HG03045 (cell line): ENCODE measurements at regions not wholly inside any gene's neighbourhood (a gene's known extent, or its start where the extent isn't known, plus 50 kb on each side); places are given as distances from the start of the nearest gene placed in this dataset.

Source experiments
- ATAC-seq: cut with Tn5 transposase; IDR thresholded peaks from one replicate; pipeline ENCODE4 v1.9.1; 2021; ENCODE audit warnings: mild to moderate bottlenecking, moderate library complexity; ENCODE audit not compliant: unreplicated experiment

DNA sequence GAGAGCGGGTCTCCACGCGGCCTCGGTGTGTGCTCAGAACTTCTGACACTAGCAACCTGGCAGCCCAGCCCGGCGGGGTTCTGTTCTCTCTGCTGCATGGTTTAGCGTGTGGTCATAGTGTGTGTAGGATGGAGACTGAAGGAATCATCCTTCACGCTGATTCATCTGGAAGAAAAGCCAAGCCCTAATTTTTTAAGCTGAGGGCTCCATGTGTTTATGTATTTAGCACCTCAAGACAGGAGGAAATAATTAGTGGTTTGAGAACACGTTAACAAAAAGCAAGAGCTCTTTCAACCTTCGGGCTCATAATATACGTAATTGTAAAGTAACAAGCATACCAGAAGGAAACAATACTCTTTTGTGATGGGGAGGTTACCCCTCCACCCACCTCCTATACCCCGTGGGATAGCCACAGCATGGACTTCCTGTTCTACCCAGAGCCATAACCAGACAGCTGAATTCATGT, 504.6 kb upstream of the MKI67 start:
- ATAC-seq, result no peak

DNA sequence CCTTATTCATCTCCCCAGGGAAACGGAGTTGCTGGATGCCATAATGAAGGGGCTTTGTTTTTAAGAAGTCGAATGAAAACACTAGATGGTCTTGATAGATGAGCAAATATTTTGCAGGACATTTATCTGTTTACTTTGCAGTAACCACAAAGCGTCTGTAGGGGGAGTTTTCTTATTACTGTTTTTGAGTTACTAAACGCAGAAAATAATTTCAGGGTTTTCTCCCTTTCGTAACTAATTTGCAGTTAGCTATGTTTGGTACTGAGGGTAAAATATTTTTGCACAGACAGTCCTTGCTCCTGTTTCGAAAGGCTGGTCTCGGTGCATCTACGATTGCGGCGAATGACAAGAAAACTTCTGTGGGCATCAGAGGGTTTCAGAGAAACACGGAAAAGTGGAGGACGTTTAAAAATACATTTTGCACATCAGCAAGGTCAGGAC, 505.6 kb upstream of the MKI67 start:
- ATAC-seq, result no peak

DNA sequence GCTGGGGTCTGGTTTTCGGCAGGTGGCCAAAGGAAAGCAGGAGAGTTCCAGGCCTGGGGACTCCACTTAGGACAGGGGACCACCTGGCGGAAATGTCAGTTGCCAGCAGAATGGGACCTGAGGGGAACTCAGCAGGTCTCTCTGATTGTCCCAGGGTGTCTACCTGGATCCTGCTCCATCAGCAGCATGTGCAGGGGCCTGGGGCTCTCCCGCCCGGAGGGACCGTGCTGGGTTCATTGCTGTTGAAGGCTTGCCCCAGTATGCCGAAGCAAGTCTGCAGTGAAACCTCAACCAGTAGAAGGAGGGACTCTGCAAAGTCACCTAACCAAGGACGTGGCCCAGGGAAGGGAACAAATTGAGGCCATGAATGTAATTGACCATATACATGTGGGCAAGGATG, 506.5 kb upstream of the MKI67 start:
- ATAC-seq, result no peak

DNA sequence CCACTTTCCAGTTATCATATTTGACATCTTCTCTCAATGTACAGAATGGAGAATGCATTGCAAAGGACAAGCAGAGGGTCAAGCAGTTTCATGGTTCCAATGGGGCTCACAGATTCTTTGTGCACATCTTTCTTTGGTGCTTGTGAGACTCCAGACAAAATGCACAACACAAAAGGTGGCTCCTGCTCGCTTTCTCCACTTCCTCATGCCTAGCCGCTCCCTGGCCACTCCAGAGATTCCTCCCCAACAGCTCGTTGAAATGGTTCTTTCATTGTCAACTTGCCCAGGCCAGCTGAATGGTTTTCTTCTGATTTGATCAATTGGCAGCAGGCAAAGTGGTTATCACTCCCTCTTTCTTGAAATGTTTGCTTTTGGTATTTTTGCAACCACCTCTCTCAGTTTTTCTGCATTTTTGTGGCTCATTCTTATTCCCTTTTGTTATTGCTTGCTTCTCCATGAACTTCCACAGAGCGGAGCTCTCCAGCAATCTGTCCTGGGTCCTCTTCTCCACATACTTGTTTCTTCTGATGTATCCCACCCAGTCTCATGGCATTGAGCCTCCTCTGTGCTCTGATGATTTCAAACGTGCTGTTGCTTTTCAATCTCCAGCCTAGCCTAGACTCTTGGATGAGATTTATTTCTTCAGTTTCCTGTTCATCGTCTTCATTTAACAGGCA, 507.8 kb upstream of the MKI67 start:
- ATAC-seq, result no peak

DNA sequence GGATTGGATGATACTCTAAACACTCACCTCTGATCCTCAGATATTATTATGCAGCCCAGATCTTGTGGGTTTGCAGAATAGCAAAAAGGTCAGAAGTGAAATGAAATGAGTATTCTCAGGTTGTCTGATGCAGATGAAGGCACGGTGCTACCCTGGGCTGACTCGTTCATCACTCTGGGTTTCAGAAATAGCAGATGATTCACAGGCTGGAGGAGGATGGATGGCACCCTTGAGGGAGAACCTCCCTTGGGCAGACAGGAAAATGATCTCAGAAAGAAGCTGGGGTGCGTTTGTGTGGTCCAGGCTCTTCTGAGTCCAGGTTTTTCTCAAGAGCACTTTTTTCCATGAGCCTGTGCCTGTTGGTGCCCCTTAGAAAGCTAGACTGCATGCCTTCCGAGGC, 515.8 kb upstream of the MKI67 start:
- ATAC-seq, result no peak

DNA sequence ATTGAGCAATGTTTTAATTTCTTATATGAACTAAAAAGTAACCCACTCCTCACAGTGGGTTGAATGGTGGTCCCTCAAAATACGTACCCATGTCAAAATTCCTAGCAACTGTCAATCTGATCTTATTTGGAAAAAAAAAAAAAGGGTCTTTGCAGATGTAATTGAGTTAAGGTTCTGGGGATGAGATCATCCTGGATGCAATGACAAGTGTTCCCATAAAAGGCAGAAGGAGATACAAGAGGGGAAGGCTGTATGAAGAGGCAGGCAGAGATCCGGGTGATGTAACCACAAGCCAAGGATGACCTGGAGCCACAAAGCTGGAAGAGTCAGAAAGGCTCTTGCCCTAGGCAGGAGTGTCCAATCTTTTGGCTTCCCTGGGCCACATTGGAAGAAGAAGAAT, 516.3 kb upstream of the MKI67 start:
- ATAC-seq, result no peak

DNA sequence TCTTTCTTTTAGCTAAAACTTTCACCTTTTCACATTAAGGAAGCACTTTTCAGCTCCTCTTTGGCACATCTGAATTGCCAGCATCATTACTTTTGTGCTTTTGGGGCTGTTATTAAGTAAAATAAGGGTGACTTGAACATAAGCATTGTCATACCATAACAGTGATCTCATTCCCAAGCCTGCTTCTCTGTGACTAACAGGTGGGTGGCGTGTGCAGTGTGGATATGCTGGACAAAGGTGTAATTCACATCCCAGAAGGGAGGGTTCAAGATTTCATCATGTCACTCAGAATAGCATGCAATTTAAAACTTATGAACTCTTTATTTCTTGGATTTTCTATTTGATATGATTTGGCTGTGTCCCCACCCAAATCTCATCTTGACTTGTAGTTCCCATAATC, 517.4 kb upstream of the MKI67 start:
- no peak for ATAC-seq

DNA sequence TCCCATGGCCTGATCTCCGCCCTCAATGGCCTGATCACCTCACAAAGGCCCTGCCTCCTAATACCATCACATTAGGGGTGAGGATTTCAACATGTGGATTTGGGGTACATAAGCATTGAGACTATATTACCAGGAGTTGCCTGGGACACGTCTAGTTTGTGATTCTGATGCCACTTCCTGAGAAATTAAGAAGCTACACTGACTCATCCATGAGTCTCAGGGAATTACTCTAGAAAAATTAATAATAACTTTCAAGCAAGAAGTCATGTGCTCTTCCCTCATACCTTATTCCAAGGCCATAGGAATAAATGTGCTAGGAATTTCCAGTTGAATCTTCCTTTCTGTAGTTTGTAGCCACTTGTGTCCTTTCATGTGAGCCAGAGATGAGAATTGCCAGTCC, 519.3 kb upstream of the MKI67 start:
- ATAC-seq, result no peak

DNA sequence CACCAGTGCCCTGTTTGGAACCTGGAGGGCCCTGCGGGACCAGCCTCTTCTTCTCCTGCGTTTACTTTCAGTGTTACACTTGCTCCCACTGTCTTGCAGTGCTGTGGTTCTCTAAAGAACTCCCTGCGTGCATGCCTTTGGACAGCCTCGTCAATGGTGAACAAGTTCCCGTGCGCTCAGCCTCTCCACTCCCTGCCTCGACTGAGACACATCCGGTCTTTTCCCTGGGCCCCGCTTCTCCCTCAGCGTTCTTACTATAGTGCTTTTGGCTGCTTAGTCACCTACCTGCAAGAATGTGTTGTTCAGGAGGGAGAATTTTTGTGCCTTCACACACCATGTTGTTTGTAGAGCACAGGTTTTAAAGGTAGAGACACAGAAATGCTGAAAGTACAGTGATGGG, 520.7 kb upstream of the MKI67 start:
- ATAC-seq, result no peak

DNA sequence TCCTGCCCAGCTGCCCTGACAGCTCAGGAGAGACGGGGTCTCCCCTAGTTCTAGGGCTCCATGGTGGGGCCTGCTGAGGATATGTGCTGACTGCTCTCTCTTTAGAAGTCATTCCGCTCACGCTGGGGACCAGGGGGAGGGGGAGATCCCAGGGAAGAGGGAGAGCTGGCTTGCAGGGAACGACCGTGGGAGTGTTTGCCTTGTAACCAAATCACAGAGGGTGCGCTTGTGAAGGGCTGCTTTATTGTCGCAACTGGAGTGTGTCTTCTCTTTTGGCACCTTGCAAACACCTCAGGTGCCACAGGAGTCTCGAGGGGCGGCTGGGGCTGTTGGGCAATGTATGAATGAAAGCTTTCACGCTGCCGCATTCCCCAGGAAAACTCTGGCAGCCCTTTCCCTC, 531.3 kb upstream of the MKI67 start:
- no peak for ATAC-seq

DNA sequence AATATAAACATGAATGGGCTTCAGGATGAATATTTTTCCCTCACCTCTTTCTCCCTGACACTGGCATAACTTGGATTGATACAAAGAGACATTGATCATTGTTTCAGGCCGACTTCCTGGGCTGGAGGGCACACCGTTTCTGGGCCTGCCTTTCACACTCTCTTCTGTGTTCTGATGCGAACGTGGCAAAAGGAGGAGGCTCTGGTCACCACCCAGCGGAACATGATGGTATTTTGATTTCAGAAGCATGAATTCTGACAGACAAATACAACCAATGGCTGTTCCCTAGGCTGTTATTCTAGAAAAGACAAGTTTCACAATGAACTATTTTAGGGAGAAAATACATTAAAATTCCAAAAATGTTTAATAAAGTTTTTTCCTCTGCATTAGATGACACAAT, 534.5 kb upstream of the MKI67 start:
- ATAC-seq, result no peak

DNA sequence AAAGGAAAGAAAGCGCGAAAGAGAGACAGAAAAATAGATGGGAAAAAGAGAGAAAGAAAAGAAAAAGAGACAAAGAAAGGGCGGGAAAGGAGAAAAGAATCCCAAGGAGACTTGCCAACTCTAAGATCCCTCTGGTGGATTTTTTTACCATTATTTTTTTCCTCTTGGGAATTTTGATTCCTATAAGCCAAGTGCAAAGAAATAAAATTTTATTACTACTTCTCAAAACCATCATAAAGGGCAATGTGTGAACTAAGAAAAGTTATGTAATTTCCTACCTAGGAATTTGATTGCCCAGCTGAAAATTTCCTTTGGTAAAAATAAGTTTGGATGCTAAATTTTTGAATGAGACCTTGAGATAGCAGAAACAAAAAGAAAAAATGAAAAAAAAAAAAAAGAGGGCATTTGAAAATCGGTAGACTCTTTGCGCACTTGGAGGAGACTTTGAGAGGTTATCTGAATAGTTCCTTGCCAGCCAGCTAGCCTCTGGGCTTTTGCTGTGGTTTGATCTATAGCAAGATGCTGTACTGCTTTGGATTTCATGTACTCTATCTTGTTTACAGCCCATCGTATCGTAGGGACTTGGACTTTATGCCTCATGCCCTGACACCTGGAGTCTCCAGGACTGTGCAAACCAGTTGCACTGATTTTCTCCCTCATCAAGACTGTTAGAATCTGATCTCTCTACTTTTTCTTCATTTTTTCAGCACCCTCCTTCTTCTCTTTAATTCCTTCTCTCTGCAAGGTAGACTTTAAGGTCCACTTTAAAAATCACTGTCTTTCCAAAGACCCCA, 535.4 kb upstream of the MKI67 start:
- no peak for ATAC-seq

DNA sequence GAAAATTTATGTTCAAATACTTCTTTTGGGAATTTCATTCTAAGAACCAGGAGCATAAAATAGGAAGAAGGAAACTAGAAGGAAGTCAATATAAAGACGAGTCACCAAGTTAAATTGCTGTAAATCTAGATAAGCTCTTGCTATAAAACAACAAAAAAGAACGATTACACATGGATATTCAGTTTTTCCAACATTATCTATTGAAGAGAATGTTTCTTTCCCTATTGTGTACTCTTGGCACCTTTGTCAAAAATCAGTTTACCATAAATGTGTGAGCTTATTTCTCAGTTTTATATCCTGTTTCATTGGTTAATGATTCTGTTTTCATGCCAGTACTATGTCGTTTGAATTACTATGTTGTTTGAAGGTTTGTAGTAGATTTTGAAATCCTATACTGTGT, 536.3 kb upstream of the MKI67 start:
- ATAC-seq, result no peak

DNA sequence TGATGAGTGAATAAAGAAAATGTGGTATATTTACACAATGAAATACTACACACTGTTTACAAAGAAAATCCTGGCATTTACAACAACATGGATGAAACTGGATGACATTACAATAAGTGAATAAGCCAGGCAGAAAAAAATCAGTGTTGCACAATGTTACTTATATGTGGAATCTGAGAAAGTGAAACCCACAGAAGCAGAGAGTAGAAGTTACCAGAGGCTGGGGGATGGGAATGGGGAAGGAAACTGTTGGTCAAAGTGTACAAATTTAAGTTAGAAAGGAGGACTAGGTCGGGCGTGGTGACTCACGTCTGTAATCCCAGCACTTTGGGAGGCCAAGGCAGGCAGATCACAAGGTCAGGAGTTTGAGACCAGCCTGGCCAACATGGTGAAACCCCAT, 538.5 kb upstream of the MKI67 start:
- ATAC-seq, result no peak

DNA sequence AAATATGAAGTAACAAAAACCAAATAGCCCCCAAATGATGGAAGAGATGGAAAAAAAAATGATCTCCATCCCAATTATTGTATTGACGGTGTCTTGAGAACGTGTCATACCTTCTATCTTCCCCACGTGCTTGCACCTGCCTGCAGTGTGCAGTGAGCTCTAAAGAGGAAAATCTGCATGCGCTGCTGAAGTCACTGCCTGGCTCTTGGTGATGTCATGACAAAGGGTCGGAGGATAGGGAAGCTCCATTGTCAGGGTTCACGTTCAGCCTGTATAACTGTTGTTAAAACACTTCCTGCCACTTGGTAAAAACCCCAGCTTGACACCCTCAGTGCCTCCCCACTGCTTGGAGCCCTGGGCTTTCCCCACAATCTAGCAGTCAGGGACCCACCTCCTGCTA, 549.2 kb upstream of the MKI67 start:
- ATAC-seq, result no peak

DNA sequence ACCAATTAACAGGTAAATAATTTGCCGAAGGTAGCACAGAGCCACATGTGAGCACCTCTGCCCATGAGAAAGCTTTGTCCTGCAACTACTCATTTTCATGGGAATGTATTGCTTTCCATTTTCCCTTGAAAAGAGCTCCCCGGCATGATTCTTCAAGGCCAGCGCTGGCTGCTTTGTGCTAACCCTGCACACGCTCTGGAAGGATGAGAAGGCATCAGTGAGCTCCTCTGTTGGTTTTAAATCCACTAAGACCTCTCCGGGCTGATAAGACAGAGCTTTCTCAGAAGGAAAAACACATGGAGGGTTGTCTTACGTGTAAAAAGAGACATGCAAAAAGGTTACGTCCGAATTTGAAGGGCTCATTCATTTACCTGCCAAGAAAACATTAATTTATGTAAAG, 553.9 kb upstream of the MKI67 start:
- ATAC-seq, result no peak

DNA sequence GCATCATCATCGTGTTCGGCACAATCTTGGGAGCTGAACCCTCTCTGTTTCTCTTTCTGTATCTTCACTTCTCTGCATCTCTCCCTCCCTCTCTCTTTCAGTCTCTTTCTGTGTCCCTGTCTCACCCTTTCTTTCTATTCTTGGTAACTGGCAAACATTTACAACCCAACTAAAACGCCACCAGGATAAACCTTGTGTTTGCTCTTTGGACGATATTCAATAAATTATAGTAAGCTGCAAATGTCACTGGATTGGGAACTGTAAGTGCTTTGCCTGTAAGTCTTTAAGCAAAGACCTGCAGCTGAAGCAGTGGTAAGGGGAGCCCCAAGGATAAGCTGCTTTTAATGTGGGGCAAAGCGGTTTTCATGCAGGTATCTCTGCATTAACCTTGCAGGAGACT, 558.0 kb upstream of the MKI67 start:
- ATAC-seq, result no peak

DNA sequence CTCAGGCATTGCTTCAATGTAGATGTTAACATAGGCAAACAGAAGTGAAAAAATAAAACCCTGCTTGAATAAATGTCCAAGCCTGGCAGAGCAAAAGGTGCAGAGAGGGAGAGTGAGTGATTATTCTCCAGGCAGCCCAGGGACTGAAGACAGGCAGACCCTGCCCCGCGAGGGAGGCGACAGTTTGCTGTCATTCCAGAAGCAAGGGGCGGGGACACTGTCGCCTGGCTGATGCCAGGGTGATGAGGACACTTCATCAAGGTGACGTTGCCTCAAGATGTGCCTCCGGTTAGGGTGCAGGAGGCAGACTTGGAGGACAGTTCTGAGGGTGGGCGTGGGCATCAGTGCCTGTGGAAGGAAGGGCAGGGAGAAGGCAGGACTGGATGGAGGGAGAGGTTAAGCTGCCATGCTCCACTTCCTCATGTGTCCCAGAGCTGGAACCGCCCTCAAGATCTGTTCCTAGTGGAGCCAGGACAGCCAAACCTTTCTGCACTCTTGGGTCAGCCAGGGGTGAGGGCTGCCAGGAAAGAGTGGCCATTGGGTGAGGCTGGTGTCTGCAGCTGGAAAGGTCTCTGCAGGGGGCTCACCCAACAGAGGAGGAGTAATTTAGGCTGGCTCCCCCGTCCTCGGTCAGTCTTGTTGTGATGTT, 560.5 kb upstream of the MKI67 start:
- ATAC-seq, result no peak

DNA sequence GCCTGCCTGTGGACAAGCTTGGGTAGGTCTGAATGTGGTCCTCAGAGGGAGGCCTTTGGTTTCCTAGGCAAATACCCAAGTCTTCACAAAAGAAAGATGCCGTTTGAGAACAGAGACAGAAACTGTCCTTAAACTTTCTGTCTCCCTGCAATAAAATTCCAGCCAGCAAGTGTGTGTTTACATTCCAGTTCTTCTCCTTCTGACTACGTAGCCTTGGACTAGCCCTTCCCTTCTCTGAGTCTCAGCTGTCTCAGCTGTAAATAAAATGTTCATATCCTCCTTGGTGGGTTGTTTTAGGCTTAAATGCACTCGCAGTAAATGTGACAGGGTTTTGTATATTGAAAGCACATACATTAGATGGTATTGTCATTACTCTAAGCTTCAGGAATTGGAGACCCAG, 561.2 kb upstream of the MKI67 start:
- ATAC-seq, result no peak

DNA sequence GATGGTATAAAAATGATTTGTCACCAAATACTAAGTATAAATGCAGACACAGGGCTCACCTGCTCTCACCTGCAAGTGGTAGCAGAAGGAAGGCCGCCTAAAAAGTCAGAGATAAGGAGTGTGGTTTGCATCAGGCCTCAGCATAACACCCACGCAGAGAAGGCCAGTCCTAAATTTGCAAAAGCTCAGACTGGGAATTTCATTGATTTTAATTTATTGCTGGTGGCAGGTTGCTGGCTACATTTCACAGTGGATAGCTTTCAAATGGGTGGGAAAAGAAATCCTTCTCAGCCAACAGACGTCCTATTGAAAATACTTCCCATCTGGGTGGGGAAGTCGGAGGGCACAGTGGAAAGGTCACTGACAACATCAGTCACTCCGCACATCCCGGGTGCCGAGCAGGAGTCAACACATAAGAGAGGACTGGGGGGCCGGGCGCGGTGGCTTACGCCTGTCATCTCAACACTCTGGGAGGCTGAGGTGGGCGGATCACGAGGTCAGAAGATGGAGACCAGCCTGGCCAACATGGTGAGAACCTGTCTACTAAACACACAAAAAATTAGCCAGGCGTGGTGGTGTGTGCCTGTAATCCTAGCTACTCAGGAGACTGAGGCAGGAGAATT, 561.8 kb upstream of the MKI67 start:
- ATAC-seq, result no peak

DNA sequence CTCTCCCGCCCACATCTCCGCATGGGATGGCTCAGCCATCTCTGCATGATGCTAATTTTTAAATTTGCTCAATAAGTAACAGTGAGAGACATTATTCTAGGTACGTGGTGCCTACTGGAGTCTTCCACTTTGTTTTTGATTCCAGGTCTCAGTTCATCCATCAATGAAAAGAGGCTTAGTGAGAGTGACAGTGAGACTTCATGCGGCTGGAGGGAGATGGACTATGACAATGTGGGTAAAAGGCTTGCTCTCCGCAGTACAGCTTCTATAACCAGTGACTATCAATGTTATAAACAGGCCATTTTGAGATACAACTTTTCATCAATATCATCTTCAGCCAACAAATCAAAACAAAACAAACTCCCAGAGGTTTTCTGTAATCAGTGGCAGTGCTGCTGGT, 563.4 kb upstream of the MKI67 start:
- ATAC-seq, result no peak
